Upper lobe of right lung (tissue), 1 donor: ENCODE measurements at regions not wholly inside any gene's neighbourhood (a gene's known extent, or its start where the extent isn't known, plus 50 kb on each side); places are given as distances from the start of the nearest gene placed in this dataset.

Experiments used
- ATAC-seq: fragments of 200-7000 bp; cut with Tn5 transposase; one replicate; pipeline ENCODE4 v1.9.1; 2020; ENCODE audit warnings: mild to moderate bottlenecking, moderate library complexity
- DNase-seq: peaks from one replicate; pipeline ENCODE4 v3.0.0-alpha.2; 2020
- H3K27ac ChIP-seq: fragments of 200-600 bp; one replicate; pipeline ENCODE4 v1.8.0; 2022
- H3K27me3 ChIP-seq: fragments of 200-600 bp; one replicate; pipeline ENCODE4 v1.8.0; 2022; ENCODE audit warnings: mild to moderate bottlenecking
- H3K36me3 ChIP-seq: fragments of 200-600 bp; one replicate; pipeline ENCODE4 v1.8.0; 2022
- H3K4me1 ChIP-seq: fragments of 200-600 bp; one replicate; pipeline ENCODE4 v1.8.0; 2022
- H3K4me3 ChIP-seq: fragments of 200-600 bp; one replicate; pipeline ENCODE4 v1.8.0; 2022; ENCODE audit warnings: mild to moderate bottlenecking
- H3K9me3 ChIP-seq: fragments of 200-600 bp; one replicate; pipeline ENCODE4 v1.8.0; 2022
- CTCF ChIP-seq: fragments of 200-600 bp; IDR thresholded peaks from one replicate; pipeline ENCODE4 v1.8.0; 2022; ENCODE audit warnings: antibody characterized with exemption
- intact Hi-C: fragments of 100-400 bp; cut with DNase I; formaldehyde crosslinking; loops from one replicate; pipeline ENCODE4 v1.11.0; 2022
- donor health status: DM: no; HTN: yes; CAD: no; lungs with severe emphysema.

- TF ChIP-seq CTCF: no peak
- H3K27ac ChIP-seq: no peak overlapping the region
- no peaks in the 10 kb centered on the region for H3K4me1 ChIP-seq
- intact Hi-C loops: no loop called here
- H3K9me3 ChIP-seq: no peaks in the 10 kb centered on the region
- no peaks in the 10 kb centered on the region for H3K36me3 ChIP-seq
- ATAC-seq: no peak
- DNase-seq: no peak
- no peaks in the 10 kb centered on the region for H3K27me3 ChIP-seq
- no peak overlapping the region for H3K4me3 ChIP-seq
Measured at GRCh38 chr2:53438100-53438499, 329.5 kb upstream of the CHAC2 start.

- H3K27ac ChIP-seq: no peak overlapping the region
- no peak for TF ChIP-seq CTCF
- intact Hi-C loops: no loop called here
- no peak for DNase-seq
- no peaks in the 10 kb centered on the region for H3K9me3 ChIP-seq
- H3K4me3 ChIP-seq: no peak overlapping the region
- no peaks in the 10 kb centered on the region for H3K27me3 ChIP-seq
- no peaks in the 10 kb centered on the region for H3K4me1 ChIP-seq
- ATAC-seq: no peak
- H3K36me3 ChIP-seq: no peaks in the 10 kb centered on the region
Measured at GRCh38 chr2:53437371-53437770, 330.2 kb upstream of the CHAC2 start.

GRCh38 chr2:53436882-53437281 lies 330.7 kb upstream of the CHAC2 start:
- Histone ChIP-seq H3K27me3 (no peaks in the 10 kb centered on the region), H3K4me3 (no peak overlapping the region), H3K36me3 (no peaks in the 10 kb centered on the region), H3K9me3 (no peaks in the 10 kb centered on the region), H3K4me1 (no peaks in the 10 kb centered on the region), H3K27ac (no peak overlapping the region)
- ATAC-seq: no peak
- TF ChIP-seq CTCF: no peak
- intact Hi-C loops: no loop called here
- DNase-seq: no peak

GRCh38 chr2:53435610-53436009 lies 332.0 kb upstream of the CHAC2 start:
- ATAC-seq (no peak), DNase-seq (no peak)
- Histone ChIP-seq H3K9me3 (no peaks in the 10 kb centered on the region), H3K27me3 (no peaks in the 10 kb centered on the region), H3K36me3 (no peaks in the 10 kb centered on the region), H3K27ac (no peak overlapping the region), H3K4me1 (no peaks in the 10 kb centered on the region), H3K4me3 (no peak overlapping the region)
- TF ChIP-seq CTCF: no peak
- intact Hi-C loops: no loop called here

- no peaks in the 10 kb centered on the region for H3K27me3 ChIP-seq
- ATAC-seq (no peak), DNase-seq (no peak)
- H3K36me3 ChIP-seq: no peaks in the 10 kb centered on the region
- H3K9me3 ChIP-seq: no peaks in the 10 kb centered on the region
- no peak for TF ChIP-seq CTCF
- H3K27ac ChIP-seq: no peak overlapping the region
- no peak overlapping the region for H3K4me3 ChIP-seq
- H3K4me1 ChIP-seq: no peaks in the 10 kb centered on the region
- intact Hi-C loops: no loop called here
Measured at GRCh38 chr2:53434466-53434865, 333.1 kb upstream of the CHAC2 start.

GRCh38 chr2:53432936-53433335 lies 334.7 kb upstream of the CHAC2 start:
- no peaks in the 10 kb centered on the region for H3K9me3 ChIP-seq
- DNase-seq (no peak), ATAC-seq (no peak)
- H3K4me1 ChIP-seq: no peaks in the 10 kb centered on the region
- no peaks in the 10 kb centered on the region for H3K27me3 ChIP-seq
- no peaks in the 10 kb centered on the region for H3K36me3 ChIP-seq
- intact Hi-C loops: no loop called here
- no peak overlapping the region for H3K4me3 ChIP-seq
- no peak for TF ChIP-seq CTCF
- H3K27ac ChIP-seq: no peak overlapping the region
